HEK293T (cell line): ENCODE measurements at regions not wholly inside any gene's neighbourhood (a gene's known extent, or its start where the extent isn't known, plus 50 kb on each side); places are given as distances from the start of the nearest gene placed in this dataset.

Experiments used
- BHLHE40 ChIP-seq: fragments of 450-650 bp; IDR thresholded peaks from 2 replicates; pipeline ENCODE4 v1.6.1; 2016; ENCODE audit warnings: mild to moderate bottlenecking, moderate library complexity, borderline replicate concordance
- FOXA1 ChIP-seq: fragments of 450-650 bp; IDR thresholded peaks from 2 replicates; pipeline ENCODE4 v1.6.1; 2016; ENCODE audit warnings: mild to moderate bottlenecking
- FOXK2 ChIP-seq: fragments of 450-650 bp; IDR thresholded peaks from 2 replicates; pipeline ENCODE4 v1.6.1; 2016; ENCODE audit warnings: mild to moderate bottlenecking
- LEF1 ChIP-seq: fragments of 450-650 bp; IDR thresholded peaks from 2 replicates; pipeline ENCODE4 v1.6.1; 2017; ENCODE audit warnings: mild to moderate bottlenecking, borderline replicate concordance
- SP1 ChIP-seq: fragments of 450-650 bp; IDR thresholded peaks from 2 replicates; pipeline ENCODE4 v1.6.1; 2017
- SUZ12 ChIP-seq: fragments of 450-650 bp; IDR thresholded peaks from 2 replicates; pipeline ENCODE4 v1.6.1; 2016; ENCODE audit warnings: mild to moderate bottlenecking
- TARDBP ChIP-seq: fragments of 450-650 bp; IDR thresholded peaks from 2 replicates; pipeline ENCODE4 v1.6.1; 2016
- TF ChIP-seq, protein P1 (sequence below): fragments of 450-650 bp; IDR thresholded peaks from 2 replicates; pipeline ENCODE4 v1.6.1; 2016

DNA sequence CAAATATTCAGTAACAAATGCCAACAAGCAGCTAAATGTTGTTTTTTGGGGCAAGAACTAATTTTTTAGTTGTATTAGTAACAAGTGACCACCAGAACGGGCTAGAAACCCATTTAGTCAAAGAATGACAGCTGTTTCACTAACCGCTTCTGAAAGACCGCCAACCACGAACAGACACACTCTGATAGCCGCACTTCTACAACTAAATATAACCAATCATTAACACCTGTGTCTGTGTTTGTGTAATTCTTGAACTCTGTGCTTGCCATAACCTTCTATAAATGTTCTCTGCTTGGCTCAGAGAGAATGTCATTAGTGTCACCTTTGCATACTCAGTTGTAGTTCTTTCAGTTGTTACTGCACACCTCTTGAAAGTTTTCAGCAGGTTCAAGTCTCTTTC lies 526.3 kb upstream of the LRRTM1 start:
- TF ChIP-seq FOXA1 (no peak), SP1 (no peak), SUZ12 (no peak), LEF1 (no peak), BHLHE40 (no peak), FOXK2 (no peak), TARDBP (no peak)
- TF ChIP-seq, protein P1, sequence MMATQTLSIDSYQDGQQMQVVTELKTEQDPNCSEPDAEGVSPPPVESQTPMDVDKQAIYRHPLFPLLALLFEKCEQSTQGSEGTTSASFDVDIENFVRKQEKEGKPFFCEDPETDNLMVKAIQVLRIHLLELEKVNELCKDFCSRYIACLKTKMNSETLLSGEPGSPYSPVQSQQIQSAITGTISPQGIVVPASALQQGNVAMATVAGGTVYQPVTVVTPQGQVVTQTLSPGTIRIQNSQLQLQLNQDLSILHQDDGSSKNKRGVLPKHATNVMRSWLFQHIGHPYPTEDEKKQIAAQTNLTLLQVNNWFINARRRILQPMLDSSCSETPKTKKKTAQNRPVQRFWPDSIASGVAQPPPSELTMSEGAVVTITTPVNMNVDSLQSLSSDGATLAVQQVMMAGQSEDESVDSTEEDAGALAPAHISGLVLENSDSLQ, result no peak
